VCaP (cell line): ENCODE measurements at regions not wholly inside any gene's neighbourhood (a gene's known extent, or its start where the extent isn't known, plus 50 kb on each side); places are given as distances from the start of the nearest gene placed in this dataset.

Source experiments
- H3K27ac ChIP-seq: fragments of 450-650 bp; 2 replicates; pipeline ENCODE4 v1.5.1; 2017
- CTCF ChIP-seq: fragments of 450-650 bp; conservative IDR thresholded peaks from 2 replicates; pipeline ENCODE4 v1.5.1; 2017; ENCODE audit warnings: mild to moderate bottlenecking, moderate library complexity

GRCh38 chr3:148075771-148076716 is 621.7 kb upstream of the AGTR1 start:
- TF ChIP-seq CTCF, result peak; percentile 85
- peak overlapping the region; percentile 29 for H3K27ac ChIP-seq

GRCh38 chr3:148077318-148077923 is 620.3 kb upstream of the AGTR1 start:
- TF ChIP-seq CTCF, result peak; percentile 77
- H3K27ac ChIP-seq, result no peak overlapping the region

- H3K27ac ChIP-seq, result no peak overlapping the region
- TF ChIP-seq CTCF, result no peak
Measured at GRCh38 chr3:148077965-148078364, 619.7 kb upstream of the AGTR1 start.

GRCh38 chr3:148078658-148079057 is 619.0 kb upstream of the AGTR1 start:
- TF ChIP-seq CTCF, result no peak
- no peak overlapping the region for H3K27ac ChIP-seq

GRCh38 chr3:148079370-148079769 is 618.3 kb upstream of the AGTR1 start:
- TF ChIP-seq CTCF, result no peak
- no peak overlapping the region for H3K27ac ChIP-seq

GRCh38 chr3:148081926-148082325 is 615.8 kb upstream of the AGTR1 start:
- TF ChIP-seq CTCF, result no peak

GRCh38 chr3:148082506-148083280 is 615.0 kb upstream of the AGTR1 start:
- no peak for TF ChIP-seq CTCF
- H3K27ac ChIP-seq, result no peak overlapping the region

More at GRCh38 chr3:148081926-148082325, 615.8 kb upstream of the AGTR1 start:
- H3K27ac ChIP-seq, result no peak overlapping the region
